ENCODE measurements at regions not wholly inside any gene's neighbourhood (a gene's known extent, or its start where the extent isn't known, plus 50 kb on each side); places are given as distances from the start of the nearest gene placed in this dataset.

DNA sequence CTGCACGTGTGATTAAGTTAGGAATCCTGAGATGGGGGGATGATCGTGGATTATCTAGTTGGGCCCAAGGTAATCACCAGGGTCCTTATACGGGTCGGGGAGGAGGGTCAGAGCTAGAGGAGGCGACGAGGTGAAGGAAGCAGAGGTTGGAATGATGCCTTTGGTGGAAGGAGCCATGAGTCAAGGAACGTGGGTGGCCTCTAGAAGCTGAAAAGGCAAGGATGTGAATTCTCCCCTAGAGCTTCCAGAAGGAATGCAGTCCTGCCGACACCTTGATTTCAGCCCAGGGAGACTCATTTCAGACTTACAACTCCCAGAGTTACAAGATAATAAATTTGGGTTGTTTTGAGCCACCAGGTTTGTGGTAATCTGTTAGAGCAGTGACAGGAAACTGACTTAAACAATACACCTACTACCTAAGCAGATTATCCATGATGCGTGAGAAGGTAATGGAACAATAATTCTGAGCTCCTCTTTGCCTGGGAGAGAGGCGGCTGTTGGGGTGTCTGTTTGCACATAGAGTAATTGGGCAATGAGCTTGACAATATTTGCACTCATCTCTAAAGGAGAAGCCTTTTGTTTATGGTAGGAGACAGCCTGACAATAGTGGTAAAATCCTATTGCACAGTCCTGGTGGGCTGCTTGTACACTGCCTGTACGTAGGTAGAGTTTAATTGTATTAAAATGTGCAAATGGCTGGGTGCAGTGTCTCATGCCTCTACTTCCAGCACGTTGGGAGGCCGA lies 129.3 kb upstream of the IER5L start:
- TF ChIP-seq, protein P1, sequence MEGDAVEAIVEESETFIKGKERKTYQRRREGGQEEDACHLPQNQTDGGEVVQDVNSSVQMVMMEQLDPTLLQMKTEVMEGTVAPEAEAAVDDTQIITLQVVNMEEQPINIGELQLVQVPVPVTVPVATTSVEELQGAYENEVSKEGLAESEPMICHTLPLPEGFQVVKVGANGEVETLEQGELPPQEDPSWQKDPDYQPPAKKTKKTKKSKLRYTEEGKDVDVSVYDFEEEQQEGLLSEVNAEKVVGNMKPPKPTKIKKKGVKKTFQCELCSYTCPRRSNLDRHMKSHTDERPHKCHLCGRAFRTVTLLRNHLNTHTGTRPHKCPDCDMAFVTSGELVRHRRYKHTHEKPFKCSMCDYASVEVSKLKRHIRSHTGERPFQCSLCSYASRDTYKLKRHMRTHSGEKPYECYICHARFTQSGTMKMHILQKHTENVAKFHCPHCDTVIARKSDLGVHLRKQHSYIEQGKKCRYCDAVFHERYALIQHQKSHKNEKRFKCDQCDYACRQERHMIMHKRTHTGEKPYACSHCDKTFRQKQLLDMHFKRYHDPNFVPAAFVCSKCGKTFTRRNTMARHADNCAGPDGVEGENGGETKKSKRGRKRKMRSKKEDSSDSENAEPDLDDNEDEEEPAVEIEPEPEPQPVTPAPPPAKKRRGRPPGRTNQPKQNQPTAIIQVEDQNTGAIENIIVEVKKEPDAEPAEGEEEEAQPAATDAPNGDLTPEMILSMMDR (IDR thresholded peaks at IDR 0.05; ENCODE audit: low read length), result no peak
- TF ChIP-seq EZH2phosphoT487 (IDR thresholded peaks at IDR 0.05; ENCODE audit: low read length) (no peak), EZH2 (optimal IDR thresholded peaks at IDR 0.05; ENCODE audit: low read depth, low read length) (no peak)

Data from MM.1S (cell line).